Colonic mucosa (tissue), 4 donors: ENCODE measurements at regions not wholly inside any gene's neighbourhood (a gene's known extent, or its start where the extent isn't known, plus 50 kb on each side); places are given as distances from the start of the nearest gene placed in this dataset.
A peak's percentile ranks its signal among the peaks of the same experiment; 100 is the strongest.

ENCODE experiments used
- DNase-seq: peaks from one replicate; pipeline ENCODE4 v3.0.0-alpha.2; 2020
- H3K27ac ChIP-seq: fragments of 200-600 bp; one replicate; pipeline ENCODE4 v1.8.0; 2021
- H3K27me3 ChIP-seq: fragments of 200-600 bp; one replicate; pipeline ENCODE4 v1.8.0; 2021
- H3K36me3 ChIP-seq: fragments of 200-600 bp; one replicate; pipeline ENCODE4 v1.8.0; 2021
- H3K4me1 ChIP-seq: fragments of 200-600 bp; one replicate; pipeline ENCODE4 v1.8.0; 2021; ENCODE audit warnings: mild to moderate bottlenecking
- H3K4me3 ChIP-seq: fragments of 200-600 bp; one replicate; pipeline ENCODE4 v1.8.0; 2021
- H3K9ac ChIP-seq, 2 donors: one replicate each; pipeline ENCODE4 v1.7.0; 2013; ENCODE audit warnings: control low read depth in 2 of 2, low read depth in 2 of 2, low read length in 2 of 2
- H3K9me3 ChIP-seq: fragments of 200-600 bp; one replicate; pipeline ENCODE4 v1.8.0; 2021
- CTCF ChIP-seq: fragments of 200-600 bp; IDR thresholded peaks from one replicate; pipeline ENCODE4 v1.8.0; 2022; ENCODE audit warnings: antibody characterized with exemption, mild to moderate bottlenecking
- intact Hi-C: fragments of 100-400 bp; cut with DNase I; formaldehyde crosslinking; loops from one replicate; pipeline ENCODE4 v1.14.1; 2022
- donor health status: healthy.
- donor health status: DM: no; HTN: no; CAD: no.
- donor health status: DM: no; HTN: no; CAD: no.

- Histone ChIP-seq H3K27ac (peak overlapping the region; percentile 53), H3K9me3 (no peaks in the 10 kb centered on the region), H3K27me3 (no peaks in the 10 kb centered on the region), H3K4me3 (no peak overlapping the region), H3K4me1 (no peaks in the 10 kb centered on the region), H3K36me3 (no peaks in the 10 kb centered on the region), H3K9ac (no peak overlapping the region)
- DNase-seq, result peak; percentile 66
- TF ChIP-seq CTCF, result no peak
- intact Hi-C loops, result no loop called here
These were observed 150.4 kb upstream of the SLC1A4 start for GRCh38 chr2:64838817-64839216.

GRCh38 chr2:64839844-64840243 is 149.4 kb upstream of the SLC1A4 start:
- TF ChIP-seq CTCF, result no peak
- intact Hi-C loops, result no loop called here
- Histone ChIP-seq H3K9ac (no peak overlapping the region), H3K9me3 (no peaks in the 10 kb centered on the region), H3K36me3 (no peaks in the 10 kb centered on the region), H3K27me3 (no peaks in the 10 kb centered on the region), H3K4me1 (no peaks in the 10 kb centered on the region), H3K27ac (peak overlapping the region; percentile 53), H3K4me3 (no peak overlapping the region)
- DNase-seq, result no peak

GRCh38 chr2:64840426-64840881 is 148.7 kb upstream of the SLC1A4 start:
- Histone ChIP-seq H3K9me3 (no peaks in the 10 kb centered on the region), H3K9ac (no peak overlapping the region), H3K27ac (no peak overlapping the region), H3K4me1 (no peaks in the 10 kb centered on the region), H3K27me3 (no peaks in the 10 kb centered on the region), H3K36me3 (no peaks in the 10 kb centered on the region), H3K4me3 (no peak overlapping the region)
- DNase-seq, result no peak
- intact Hi-C loops, result no loop called here
- no peak for TF ChIP-seq CTCF

GRCh38 chr2:64841461-64841860 is 147.7 kb upstream of the SLC1A4 start:
- no peak overlapping the region for H3K4me3 ChIP-seq
- H3K9ac ChIP-seq, result no peak overlapping the region
- no peaks in the 10 kb centered on the region for H3K9me3 ChIP-seq
- intact Hi-C loops, result no loop called here
- no peaks in the 10 kb centered on the region for H3K4me1 ChIP-seq
- no peaks in the 10 kb centered on the region for H3K27me3 ChIP-seq
- TF ChIP-seq CTCF, result no peak
- no peak for DNase-seq
- H3K36me3 ChIP-seq, result no peaks in the 10 kb centered on the region
- H3K27ac ChIP-seq, result no peak overlapping the region

- intact Hi-C loops, result no loop called here
These were observed 147.2 kb upstream of the SLC1A4 start for GRCh38 chr2:64842030-64842429.

More at GRCh38 chr2:64842030-64842429, 147.2 kb upstream of the SLC1A4 start:
- Histone ChIP-seq H3K9me3 (no peaks in the 10 kb centered on the region), H3K27me3 (no peaks in the 10 kb centered on the region), H3K36me3 (no peaks in the 10 kb centered on the region), H3K4me3 (no peak overlapping the region), H3K9ac (no peak overlapping the region), H3K27ac (no peak overlapping the region), H3K4me1 (no peaks in the 10 kb centered on the region)
- no peak for TF ChIP-seq CTCF
- no peak for DNase-seq
